Hippocampal formation (tissue), 2 donors: ENCODE measurements at regions not wholly inside any gene's neighbourhood (a gene's known extent, or its start where the extent isn't known, plus 50 kb on each side); places are given as distances from the start of the nearest gene placed in this dataset.

Source experiments
- DNase-seq, 2 donors: peaks; one replicate each; lab custom pipeline; 2025; lab: John Stamatoyannopoulos, UW

DNA sequence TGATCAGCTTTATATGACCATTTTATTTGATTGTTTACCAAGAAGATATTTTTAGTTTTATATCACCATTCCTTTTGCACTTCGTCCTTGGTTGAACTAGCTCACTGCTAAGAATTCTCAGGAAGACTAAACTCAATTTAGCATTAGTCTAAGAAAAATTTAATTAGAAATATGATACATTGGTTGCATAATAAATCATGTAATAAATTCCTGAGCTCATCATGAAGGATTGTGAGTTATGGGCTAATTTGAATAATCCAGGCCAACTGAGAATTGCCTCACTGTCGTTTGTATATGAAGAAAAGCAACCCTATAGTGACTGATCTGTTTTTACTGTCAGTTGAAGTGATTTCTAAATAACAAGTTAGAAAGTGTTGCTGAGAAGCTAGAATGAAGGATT, 725.5 kb downstream of the DNAJB9 start:
- DNase-seq: no peak

DNA sequence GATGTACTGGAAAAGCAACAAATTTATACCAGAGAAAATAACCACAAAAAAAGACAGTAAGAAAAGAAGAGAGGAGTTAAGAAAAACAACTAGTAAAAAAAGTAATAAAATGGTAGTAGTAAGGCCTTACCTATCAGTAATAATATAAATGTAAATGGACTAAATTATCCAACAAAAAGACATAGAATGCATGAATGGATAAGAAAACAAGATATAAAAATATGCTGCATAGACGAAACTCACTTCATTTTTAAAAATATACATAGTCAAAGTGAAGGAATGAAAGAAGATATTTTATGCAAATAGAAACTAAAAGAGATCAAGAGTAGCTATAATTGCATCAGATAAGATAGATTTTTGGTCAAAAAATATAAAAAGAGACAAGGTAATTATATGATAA, 739.1 kb downstream of the DNAJB9 start:
- DNase-seq: no peak

DNA sequence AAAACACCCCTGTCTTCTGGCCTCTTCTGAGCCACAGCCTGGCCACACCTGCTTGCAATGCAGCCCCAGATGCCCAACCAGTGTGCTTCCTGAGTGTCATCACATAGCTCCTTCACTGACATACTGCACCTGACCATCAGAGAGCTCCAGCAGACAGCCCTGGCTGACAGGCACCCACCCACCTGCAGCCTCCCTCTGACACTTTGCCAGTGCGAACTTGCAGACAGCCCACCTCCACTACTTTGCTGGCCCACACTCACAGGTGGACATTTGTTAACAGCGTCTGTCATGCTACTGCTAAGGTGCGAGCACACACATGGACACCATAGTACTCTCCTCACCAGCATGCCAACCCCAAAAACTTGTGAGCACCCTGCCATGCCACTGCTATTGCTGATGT, 740.1 kb downstream of the DNAJB9 start:
- no peak for DNase-seq

DNA sequence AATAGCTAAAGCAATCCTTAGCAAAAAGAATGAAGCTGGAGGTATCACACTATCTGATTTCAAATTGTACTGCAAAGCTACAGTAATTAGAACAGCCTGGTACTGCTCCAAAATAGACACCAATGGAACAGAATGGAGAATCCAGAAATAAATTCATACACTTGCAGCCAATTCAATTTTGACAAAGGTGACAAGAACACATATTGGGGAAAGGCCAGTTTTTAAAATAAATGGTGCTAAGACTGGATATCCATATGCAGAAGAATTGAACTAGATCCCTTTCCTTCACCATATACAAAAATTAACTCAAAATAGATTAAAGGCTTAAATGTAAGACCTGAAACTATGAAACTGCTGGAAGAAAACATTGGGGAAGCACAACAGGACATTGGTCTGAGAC, 748.5 kb downstream of the DNAJB9 start:
- no peak for DNase-seq

DNA sequence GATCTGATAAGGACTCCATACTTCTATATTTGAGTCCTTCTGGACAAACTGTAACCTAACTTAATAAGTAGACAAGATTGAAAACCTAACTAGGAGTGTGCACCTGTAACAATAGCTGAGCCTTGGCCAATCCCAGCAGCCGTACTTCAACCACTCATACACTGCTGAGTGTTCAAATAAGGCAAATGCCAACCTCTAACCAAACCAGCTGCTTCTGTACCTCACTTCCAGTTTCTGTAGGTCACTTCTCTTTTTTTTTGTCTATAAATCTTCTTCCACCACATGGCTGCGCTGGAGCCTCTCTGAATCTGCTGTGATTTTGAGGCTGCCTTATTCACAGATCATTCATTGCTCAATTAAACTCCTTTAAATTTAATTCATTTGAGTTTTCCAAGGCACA, 753.2 kb downstream of the DNAJB9 start:
- no peak for DNase-seq

DNA sequence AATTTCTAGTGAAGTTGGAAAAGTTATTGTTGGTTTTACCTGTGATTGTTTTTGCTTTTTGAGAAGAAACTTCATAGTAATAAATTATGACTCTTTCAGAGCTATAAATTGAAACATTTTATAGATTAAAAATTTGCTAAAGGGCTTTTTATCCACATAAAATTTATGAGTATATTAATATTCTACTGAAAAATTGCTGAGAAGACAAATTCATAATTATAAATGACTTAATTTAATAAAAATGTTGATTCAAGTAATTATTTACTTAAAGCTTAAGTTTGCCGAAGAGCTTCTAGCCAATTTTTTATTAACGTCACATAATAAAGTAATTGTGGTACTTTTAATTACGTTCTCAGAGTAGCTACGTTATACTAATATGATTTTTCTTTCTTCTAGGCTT, 761.7 kb downstream of the DNAJB9 start:
- no peak for DNase-seq

DNA sequence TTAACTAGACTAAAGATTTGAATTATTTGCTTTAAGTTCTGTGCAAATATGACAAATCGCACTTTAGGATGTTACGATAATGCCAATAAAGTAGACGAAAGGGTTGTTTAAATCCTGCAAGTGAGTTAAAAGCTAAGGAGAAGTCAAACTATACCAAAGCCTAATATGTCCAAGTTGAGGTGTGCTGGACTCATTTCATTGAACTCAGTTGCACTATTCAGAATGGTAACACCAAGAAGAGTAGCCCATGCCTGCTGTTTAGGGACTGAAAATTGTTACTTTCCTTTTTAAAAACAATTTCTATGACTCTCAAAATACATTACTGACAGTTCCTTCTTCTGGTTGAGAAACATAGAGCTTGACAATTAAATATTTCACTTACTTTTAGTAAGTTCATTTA, 766.3 kb downstream of the DNAJB9 start:
- DNase-seq: no peak

DNA sequence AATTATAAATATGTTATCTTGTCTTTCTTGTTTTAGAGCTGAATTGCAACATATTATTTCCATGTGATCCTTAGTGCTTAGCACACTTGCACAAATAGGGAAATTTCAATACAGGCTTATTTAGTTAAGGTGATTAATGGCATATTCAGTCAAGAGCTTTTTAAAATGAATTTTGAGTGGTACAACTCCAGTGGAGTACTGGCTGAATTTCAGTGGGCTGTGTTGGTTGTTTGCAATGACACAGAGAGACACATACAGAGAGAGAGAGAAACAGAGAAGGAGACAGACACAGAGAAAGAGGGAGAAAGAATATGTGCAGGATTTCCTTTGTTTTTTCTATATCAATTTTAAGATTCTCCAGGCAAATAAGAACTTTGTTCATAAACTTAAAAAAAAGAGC, 766.9 kb downstream of the DNAJB9 start:
- DNase-seq: no peak

DNA sequence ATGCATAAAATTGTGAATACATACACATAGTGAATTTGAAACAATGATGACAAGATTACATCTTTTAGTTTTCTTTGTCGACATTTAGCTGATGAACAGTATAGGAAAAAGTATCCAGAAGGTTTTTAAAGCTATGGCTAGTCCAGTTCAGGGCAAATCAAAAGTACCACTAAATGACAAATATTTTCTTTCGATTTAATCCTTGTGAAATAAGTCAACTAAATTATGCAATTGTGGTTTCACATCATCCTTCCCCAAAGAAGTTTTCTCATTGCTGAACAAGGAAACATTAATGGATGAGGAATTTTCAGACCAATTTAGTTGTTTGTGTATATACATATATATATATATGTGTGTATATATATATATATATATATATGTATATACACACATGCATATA, 774.0 kb downstream of the DNAJB9 start:
- no peak for DNase-seq

DNA sequence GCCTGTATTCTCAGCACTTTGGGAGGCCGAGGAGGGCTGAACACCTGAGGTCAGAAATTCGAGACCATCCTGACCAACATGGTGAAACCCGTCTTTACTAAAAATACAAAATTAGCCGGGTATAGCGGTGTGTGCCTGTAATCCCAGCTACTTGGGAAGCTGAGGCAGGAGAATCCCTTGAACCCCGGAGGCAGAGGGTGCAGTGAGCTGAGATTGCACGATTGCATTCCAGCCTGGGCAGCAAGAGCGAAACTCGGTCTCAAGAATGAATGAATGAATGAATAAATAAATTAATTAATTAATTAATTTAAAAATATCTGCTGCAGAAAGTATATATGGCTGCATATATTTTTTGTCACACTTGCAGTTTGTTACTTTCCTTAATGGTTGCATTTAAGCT, 781.8 kb downstream of the DNAJB9 start:
- DNase-seq: no peak

DNA sequence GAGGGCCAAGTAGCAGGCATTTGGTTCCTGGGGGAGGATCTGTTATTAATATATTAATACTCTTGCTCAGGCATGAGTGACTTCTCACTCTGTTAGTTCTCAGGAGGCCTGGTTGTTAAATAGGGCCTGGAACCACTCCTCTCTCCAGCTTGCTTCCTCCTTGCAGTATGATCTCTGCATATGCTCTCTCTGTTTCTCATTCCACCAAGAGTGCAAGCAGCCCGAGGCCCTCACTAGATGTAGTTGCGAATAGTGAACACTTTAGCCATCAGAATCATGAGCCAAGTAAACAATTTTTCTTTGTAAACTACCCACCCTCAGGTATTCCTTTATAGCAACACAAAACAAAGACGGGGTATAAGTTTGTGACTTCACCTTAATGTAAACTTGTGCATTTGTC, 784.3 kb downstream of the DNAJB9 start:
- no peak for DNase-seq

DNA sequence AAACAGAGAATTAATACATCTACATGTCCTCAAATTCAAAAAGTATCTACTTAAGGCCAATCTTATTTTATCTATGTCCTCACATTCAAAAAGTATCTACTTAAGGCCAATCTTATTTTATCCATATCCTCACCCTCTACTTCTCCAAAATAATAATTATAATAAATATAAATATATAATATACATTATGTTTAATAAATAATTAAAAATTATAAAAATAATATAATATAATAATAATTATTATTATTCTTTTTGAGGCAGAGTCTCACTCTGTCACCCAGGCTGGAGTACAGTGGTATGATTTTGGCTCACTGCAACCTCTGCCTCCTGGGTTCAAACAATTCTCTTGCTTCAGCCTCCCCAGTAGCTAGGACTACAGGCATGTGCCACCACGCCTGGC, 784.9 kb downstream of the DNAJB9 start:
- no peak for DNase-seq

DNA sequence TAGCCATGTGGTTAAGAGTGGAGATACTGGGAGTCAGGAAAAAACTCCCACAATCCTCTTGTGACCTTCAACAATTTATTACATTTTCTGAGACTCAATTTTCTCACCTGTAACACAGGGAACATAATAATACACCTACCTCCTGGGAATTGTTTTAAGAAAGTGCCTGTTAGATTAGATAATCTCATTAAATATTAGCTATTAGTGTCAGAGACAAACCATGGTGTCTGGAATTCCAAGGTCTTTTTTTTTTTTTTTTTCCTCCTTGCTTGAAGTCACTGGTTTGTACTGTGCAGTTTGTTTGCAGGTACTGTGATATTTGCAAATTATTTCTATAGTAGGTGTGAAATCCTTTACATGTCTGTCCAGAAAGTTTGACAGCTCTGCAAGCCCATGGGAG, 806.1 kb downstream of the DNAJB9 start:
- no peak for DNase-seq

DNA sequence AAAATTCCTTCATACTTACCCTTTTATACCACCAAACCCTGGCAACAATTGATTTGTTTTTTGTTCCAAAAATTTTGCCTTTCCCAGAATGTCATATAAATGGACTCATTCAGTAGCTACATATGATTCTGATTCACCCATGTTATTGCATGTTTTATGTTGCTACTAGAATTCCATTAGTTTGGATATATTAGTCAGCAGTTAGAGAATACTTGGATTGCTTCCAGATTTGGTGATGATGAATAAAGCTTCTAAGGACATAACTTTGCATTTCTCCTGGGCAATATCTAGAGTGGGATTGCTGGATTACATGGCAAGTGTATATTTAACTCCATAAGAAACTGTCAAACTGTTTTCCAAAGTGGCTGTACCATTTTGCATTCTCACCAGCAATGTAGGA, 806.9 kb downstream of the DNAJB9 start:
- DNase-seq: no peak

DNA sequence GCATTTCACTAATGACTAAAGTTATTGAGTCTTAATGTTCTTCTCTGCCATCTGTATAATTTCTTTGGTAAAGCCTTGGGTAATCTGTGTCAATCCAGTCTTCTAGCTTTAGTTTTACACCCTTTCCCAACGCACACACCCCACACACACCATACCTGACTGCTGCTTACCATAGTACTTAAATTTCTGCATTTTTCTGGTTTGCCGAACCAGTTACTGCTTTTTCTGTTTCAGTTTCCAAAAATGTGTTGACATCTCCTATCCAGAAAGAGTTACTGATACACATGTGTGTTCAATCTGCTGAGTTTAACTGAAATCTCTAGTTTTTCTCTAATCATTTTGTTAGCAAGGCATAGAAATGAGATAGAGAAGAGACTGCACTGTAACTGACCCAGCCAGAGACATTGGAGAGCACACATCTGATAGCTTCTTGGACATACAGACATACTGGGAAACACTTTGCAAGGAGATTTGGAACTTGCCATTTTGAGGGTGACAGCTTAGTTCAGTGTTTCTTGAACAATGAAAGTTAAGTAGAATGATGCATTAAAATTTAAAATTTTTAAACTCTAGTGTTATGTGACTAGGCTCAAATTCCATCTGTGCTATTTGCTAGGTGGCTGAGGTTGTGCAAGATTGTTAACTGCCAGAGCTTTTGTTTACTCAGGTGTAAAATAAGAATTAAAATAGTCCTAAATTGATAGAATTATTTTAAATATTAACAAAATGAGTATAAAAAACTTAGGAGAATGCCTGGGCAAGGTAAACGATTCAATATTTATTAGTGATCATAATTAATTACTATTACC, 807.6 kb downstream of the DNAJB9 start:
- no peak for DNase-seq

DNA sequence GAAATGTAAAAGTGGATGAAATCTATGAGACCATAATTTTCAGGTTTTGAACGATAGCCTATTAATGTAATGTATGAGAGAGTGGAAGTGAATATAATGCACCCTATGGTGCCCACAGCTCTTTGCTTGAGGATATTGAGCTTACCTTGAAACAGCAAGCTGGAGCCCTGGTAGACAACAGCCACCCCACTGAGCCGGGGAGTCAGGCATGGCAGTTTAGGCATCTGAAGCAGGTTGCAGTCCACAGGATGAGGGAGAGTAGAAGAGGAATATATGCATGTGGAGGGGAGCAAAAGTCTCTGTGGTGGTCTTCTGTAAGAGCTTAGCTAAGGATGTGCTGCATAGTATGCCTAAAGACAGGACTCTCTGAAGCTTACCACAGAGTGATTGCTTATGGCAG, 817.3 kb downstream of the DNAJB9 start:
- DNase-seq: no peak

DNA sequence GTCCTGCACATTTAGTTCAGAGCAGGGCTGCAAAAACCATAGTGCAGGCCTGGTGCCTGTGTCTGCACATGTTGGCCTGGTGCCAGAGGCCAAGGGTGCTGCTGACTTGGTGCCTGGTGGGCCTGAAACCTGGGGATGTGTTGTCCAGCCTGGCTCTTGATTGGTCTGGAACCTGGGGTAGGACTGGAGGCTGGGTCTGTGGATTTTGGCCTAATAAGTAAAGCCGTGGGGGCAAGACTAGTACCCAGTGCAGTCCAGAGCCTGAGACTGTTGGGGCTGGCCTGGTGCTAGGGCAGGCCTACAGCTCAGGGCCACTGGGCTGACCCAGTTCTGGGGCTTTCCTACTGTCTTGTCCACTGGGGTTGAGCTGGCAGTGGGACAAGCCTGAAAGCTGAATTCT, 817.9 kb downstream of the DNAJB9 start:
- no peak for DNase-seq

DNA sequence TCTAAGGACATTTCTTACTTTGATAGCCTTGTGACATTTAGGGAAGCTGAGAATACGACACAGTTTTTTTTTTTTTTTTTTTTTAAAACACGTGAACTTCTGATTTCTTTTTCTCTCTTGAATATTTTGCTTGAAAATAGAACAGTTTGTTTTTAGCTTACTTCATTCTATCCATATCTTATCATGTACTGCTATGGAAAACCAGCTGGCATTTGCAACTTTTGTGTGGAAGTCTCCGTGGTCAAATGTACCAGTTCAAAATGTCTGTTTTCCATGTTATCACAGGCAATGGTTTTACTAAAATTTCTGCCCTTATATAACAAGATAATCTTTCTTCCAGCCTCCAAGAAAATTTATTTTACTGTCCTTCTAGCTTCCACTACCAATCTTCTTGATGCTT, 821.6 kb downstream of the DNAJB9 start:
- DNase-seq: no peak

DNA sequence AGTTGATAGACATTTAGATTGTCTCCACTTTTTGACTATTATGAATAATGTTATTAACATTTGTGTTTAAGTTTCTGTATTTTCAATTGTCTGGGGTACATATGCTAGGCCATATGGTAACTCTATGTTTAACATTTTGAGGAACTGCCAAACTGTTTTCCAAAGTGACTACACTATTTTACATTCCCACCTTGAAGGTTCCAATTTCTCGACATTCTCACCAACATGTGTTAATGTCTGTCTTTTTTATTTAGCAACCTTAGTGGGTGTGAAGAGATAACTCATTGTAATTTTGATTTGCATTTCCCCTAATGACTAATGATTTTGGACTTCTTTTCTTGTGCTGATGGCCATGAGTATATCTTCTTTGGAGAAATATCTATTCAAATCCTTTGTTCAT, 832.4 kb downstream of the DNAJB9 start:
- no peak for DNase-seq

DNA sequence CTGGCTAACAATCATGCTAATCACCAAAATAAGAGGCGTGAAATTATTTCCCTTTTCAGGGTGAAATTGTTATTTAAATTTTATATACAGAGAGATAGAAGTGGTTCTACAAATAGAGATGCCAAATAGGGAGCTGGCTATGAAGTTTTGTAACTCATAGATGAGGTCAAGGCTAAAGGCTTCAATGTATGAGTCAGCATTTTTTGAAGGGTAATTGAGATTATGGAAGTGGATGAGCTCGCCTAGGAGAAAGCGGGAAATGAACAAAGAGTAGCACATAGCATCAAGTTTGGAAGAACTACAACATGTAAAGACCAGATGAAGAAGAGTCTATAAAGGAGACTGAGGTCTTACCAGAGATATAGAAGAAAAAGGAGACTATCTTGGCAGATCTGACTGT, 838.1 kb downstream of the DNAJB9 start:
- DNase-seq: no peak

DNA sequence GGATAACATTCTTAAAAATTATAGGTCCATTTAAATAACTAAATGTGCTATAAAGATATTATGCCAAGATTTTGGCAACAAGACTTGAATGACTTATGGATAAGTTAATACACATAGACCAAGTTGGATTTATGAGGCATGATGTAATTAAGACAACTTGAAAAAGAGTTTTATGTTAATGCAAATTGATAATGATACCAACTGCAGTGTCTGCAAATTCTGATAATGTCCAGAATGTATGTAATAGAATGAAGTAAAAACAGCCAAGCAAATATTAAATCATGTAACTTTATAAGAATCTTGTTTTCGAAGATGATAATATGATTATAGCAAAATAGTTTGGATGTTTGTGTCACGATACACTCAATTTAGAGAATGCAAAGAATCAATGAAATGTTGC, 868.3 kb downstream of the DNAJB9 start:
- no peak for DNase-seq

DNA sequence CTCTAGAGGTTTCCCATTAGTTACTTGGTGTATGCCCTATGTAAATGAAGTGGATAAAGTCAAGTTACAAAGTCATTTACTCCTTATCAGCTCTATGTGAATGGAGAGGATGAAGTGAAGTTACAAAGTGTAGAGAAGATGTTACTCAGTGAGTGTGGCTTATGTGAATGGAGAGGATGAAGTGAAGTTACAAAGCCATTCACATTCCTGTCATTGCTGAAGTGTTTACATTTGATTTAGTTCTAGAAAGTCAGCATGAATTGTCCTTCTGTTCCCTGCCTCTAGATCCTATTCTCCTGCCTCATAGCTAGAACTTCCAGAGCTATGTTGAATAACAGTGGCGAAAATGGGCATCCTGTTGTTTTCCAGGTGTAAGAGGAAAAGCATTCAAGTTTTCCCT, 880.1 kb downstream of the DNAJB9 start:
- DNase-seq: no peak

DNA sequence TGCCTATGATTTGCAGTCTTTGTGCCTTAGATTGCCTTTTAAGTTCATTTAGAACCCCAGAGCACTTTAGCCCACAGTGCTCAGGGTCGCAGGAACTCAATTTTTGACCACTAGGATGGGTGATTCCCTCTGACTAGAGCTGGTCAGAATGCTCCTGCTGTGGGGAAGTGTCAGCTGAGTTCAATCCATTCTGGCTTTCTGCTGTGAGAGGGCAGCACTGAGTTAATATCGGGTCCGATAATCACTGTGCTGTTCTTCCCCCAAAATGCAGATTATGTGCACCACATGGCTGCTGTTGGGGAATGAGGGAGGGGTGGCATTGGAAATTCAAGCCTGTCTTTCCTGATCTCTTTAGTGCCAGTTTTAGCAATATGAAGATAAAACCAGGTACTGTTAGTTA, 886.4 kb downstream of the DNAJB9 start:
- DNase-seq: no peak

DNA sequence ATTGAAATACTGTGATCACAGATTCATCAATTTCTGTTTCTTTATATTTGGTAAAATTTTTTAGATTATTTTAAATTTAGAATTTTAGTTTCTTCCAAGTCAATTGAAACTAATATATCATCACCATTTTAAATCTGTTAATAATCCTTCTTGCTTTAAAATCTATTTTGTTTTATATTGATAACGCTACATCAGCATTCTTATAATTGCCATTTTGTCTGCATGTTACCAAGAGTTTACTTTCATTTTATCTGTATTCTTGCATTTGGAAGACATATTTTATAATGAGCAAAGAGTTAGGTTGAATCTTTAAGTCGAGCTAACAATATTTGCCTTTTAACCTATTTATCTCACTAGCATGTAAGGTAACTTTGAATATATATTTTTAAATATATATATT, 890.6 kb downstream of the DNAJB9 start:
- no peak for DNase-seq

DNA sequence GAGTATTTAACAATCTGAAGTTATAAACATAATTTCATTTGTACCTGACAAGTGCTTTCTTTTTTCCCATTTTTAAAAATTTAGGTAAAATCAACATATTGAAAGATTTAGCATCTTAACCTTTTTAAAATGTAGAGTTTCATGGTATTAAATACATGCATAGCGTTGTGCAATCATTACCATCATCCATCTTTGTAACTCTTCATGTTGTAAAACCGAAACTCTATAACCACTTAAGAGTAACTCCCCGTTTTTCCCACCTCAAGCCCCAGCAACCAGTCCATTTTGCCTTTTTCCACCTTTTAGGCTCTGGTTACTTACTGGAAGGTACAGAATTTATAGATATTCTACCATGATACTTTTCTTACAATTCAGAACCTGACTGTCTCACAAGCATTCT, 892.5 kb downstream of the DNAJB9 start:
- DNase-seq: no peak
